ENCODE measurements at regions not wholly inside any gene's neighbourhood (a gene's known extent, or its start where the extent isn't known, plus 50 kb on each side); places are given as distances from the start of the nearest gene placed in this dataset.
A peak's percentile ranks its signal among the peaks of the same experiment; 100 is the strongest.

DNA sequence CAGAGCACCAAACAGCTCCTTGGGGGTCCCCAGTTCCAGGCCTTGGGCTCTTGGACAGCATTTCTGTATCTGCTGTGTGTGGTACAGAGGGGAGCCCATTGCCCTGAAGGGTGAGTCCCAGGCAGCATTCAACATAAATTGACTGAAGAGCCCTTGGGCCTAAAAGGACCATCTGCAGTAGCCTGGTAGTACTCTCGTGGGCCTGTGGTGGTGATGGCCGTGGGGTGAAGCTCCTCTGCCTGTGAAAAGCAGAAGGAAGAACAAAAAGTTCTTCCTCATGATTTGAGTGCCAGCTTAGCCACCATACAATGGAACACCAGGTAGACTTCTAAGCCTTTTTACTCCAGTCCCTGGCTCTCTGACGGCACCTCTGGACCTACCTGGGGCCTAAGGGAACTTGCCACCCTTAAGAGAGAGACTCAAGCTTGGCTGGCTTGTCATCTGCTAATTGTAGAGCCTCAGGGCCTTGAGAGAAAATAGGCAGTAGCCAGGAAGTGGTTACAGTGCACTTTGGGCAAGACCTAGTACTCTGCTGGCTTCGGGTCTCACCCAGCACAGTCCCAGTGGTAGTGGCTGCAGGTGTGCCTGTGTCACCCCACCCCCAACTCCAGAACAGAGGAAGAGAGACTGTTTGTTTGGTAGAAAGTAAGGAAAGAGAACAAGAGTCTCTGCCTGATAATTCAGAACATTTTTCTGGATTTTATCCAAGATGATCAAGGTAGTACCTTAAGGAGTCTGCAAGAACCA lies 84.6 kb upstream of the CERS6 start:
- DNase-seq (ENCODE audit: low read depth) (no peak), FAIRE-seq (no peak)
- Histone ChIP-seq H3K9ac (ENCODE audit: low read length) (no peak overlapping the region), H3K27me3 (ENCODE audit: insufficient read depth, low read length) (no peaks in the 10 kb centered on the region), H3K4me1 (ENCODE audit: insufficient read depth, low read length) (no peaks in the 10 kb centered on the region), H3K4me3 (ENCODE audit: insufficient read depth, low read depth, low read length) (no peak overlapping the region), H2AFZ (ENCODE audit: low read depth, low read length) (no peak overlapping the region), H4K20me1 (ENCODE audit: insufficient read depth, low read length) (no peaks in the 10 kb centered on the region), H3K36me3 (ENCODE audit: insufficient read depth, low read length) (no peaks in the 10 kb centered on the region), H3K9me3 (ENCODE audit: insufficient read depth, low read depth, low read length) (no peaks in the 10 kb centered on the region), H3K27ac (ENCODE audit: low read depth, low read length) (no peak overlapping the region), H3K79me2 (ENCODE audit: insufficient read depth, low read length) (no peaks in the 10 kb centered on the region), H3K4me2 (ENCODE audit: low read length) (no peak overlapping the region)
- Mint-ChIP-seq H3K9me3 (ENCODE audit: unreplicated experiment) (peaks cover 3% of the 10 kb centered on the region), H3K4me1 (ENCODE audit: low read depth, unreplicated experiment) (no peaks in the 10 kb centered on the region), H3K27me3 (ENCODE audit: low read depth, unreplicated experiment) (peaks cover 3% of the 10 kb centered on the region), H3K27ac (ENCODE audit: unreplicated experiment) (no peak overlapping the region), H3K36me3 (ENCODE audit: low read depth, unreplicated experiment) (no peaks in the 10 kb centered on the region), H3K4me3 (ENCODE audit: unreplicated experiment) (no peak overlapping the region)
- TF ChIP-seq, protein P1, sequence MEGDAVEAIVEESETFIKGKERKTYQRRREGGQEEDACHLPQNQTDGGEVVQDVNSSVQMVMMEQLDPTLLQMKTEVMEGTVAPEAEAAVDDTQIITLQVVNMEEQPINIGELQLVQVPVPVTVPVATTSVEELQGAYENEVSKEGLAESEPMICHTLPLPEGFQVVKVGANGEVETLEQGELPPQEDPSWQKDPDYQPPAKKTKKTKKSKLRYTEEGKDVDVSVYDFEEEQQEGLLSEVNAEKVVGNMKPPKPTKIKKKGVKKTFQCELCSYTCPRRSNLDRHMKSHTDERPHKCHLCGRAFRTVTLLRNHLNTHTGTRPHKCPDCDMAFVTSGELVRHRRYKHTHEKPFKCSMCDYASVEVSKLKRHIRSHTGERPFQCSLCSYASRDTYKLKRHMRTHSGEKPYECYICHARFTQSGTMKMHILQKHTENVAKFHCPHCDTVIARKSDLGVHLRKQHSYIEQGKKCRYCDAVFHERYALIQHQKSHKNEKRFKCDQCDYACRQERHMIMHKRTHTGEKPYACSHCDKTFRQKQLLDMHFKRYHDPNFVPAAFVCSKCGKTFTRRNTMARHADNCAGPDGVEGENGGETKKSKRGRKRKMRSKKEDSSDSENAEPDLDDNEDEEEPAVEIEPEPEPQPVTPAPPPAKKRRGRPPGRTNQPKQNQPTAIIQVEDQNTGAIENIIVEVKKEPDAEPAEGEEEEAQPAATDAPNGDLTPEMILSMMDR (IDR thresholded peaks at IDR 0.05; ENCODE audit: insufficient read depth, low read depth, low read length) = no peak
- no peak for TF ChIP-seq EZH2 (IDR thresholded peaks at IDR 0.05; ENCODE audit: insufficient read depth, low read length)

DNA sequence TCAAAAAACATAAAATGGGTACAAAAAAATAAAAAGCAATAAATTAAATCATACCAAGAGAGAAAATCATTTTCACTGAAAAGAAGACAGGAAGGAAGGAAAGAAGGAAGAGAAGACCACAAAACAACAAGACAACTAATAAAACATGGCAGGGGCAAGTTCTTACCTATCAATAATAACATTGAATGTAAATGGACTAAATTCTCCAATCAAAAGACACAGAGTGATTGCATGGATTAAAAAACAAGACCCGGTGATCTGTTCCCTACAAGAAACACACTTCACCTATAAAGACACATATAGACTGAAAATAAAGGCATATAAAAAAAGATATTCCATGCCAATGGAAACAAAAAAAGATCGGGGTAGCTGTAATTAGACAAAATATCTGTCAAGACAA lies 82.6 kb upstream of the CERS6 start:
- no peak overlapping the region for H3K27ac ChIP-seq (ENCODE audit: low read depth, low read length)
- peaks cover 3% of the 10 kb centered on the region for H3K9me3 Mint-ChIP-seq (ENCODE audit: unreplicated experiment)
- no peaks in the 10 kb centered on the region for H3K27me3 Mint-ChIP-seq (ENCODE audit: low read depth, unreplicated experiment)
- H3K9me3 ChIP-seq (ENCODE audit: insufficient read depth, low read depth, low read length) = no peaks in the 10 kb centered on the region
- FAIRE-seq = no peak
- no peak overlapping the region for H3K4me3 Mint-ChIP-seq (ENCODE audit: unreplicated experiment)
- H3K4me1 Mint-ChIP-seq (ENCODE audit: low read depth, unreplicated experiment) = no peaks in the 10 kb centered on the region
- no peaks in the 10 kb centered on the region for H3K27me3 ChIP-seq (ENCODE audit: insufficient read depth, low read length)
- DNase-seq (ENCODE audit: low read depth) = no peak
- TF ChIP-seq, protein P1 (IDR thresholded peaks at IDR 0.05; ENCODE audit: insufficient read depth, low read depth, low read length) = no peak
- TF ChIP-seq EZH2 (IDR thresholded peaks at IDR 0.05; ENCODE audit: insufficient read depth, low read length) = no peak
- H3K4me3 ChIP-seq (ENCODE audit: insufficient read depth, low read depth, low read length) = no peak overlapping the region
- no peaks in the 10 kb centered on the region for H4K20me1 ChIP-seq (ENCODE audit: insufficient read depth, low read length)
- no peaks in the 10 kb centered on the region for H3K79me2 ChIP-seq (ENCODE audit: insufficient read depth, low read length)
- H3K9ac ChIP-seq (ENCODE audit: low read length) = no peak overlapping the region
- no peaks in the 10 kb centered on the region for H3K36me3 ChIP-seq (ENCODE audit: insufficient read depth, low read length)
- H3K4me1 ChIP-seq (ENCODE audit: insufficient read depth, low read length) = no peaks in the 10 kb centered on the region
- H3K4me2 ChIP-seq (ENCODE audit: low read length) = no peak overlapping the region
- no peak overlapping the region for H3K27ac Mint-ChIP-seq (ENCODE audit: unreplicated experiment)
- H3K36me3 Mint-ChIP-seq (ENCODE audit: low read depth, unreplicated experiment) = no peaks in the 10 kb centered on the region
- H2AFZ ChIP-seq (ENCODE audit: low read depth, low read length) = no peak overlapping the region

DNA sequence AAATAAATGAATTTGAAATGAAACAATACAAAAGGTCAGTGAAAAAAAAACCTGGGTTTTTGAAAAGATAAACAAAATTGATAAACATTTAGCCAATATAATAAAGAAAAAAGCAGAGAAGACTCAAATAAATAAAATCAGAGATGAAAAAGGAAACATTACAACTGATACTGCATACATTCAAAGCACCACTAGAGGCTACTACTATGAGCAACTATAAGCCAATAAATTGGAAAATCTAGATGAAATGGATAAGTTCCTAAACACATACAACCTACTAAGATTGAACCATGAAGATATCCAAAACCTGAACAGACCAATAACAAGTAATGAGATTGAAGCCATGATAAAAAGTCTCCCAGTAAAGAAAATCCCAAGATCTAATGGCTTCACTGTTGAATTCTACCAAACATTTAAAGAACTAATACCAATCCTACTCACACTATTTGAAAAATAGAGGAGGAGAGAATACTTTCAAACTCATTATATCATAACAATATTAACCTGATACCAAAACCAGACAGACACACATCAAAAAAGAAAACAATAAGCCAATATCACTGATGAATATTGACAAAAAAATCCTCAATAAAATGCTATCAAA lies 80.8 kb upstream of the CERS6 start:
- FAIRE-seq = no peak
- H4K20me1 ChIP-seq (ENCODE audit: insufficient read depth, low read length) = no peaks in the 10 kb centered on the region
- DNase-seq (ENCODE audit: low read depth) = no peak

More for the DNA sequence above, 80.8 kb upstream of the CERS6 start:
- no peak overlapping the region for H3K9ac ChIP-seq (ENCODE audit: low read length)
- TF ChIP-seq, protein P1 (IDR thresholded peaks at IDR 0.05; ENCODE audit: insufficient read depth, low read depth, low read length) = peak; percentile 33
- no peak for TF ChIP-seq EZH2 (IDR thresholded peaks at IDR 0.05; ENCODE audit: insufficient read depth, low read length)
- Mint-ChIP-seq H3K9me3 (ENCODE audit: unreplicated experiment) (peaks cover 3% of the 10 kb centered on the region), H3K27ac (ENCODE audit: unreplicated experiment) (no peak overlapping the region), H3K4me1 (ENCODE audit: low read depth, unreplicated experiment) (no peaks in the 10 kb centered on the region), H3K4me3 (ENCODE audit: unreplicated experiment) (no peak overlapping the region), H3K36me3 (ENCODE audit: low read depth, unreplicated experiment) (no peaks in the 10 kb centered on the region), H3K27me3 (ENCODE audit: low read depth, unreplicated experiment) (no peaks in the 10 kb centered on the region)
- no peak overlapping the region for H3K4me3 ChIP-seq (ENCODE audit: insufficient read depth, low read depth, low read length)
- H3K27ac ChIP-seq (ENCODE audit: low read depth, low read length) = no peak overlapping the region
- no peaks in the 10 kb centered on the region for H3K79me2 ChIP-seq (ENCODE audit: insufficient read depth, low read length)
- H2AFZ ChIP-seq (ENCODE audit: low read depth, low read length) = no peak overlapping the region
- no peaks in the 10 kb centered on the region for H3K36me3 ChIP-seq (ENCODE audit: insufficient read depth, low read length)
- H3K9me3 ChIP-seq (ENCODE audit: insufficient read depth, low read depth, low read length) = no peaks in the 10 kb centered on the region
- H3K27me3 ChIP-seq (ENCODE audit: insufficient read depth, low read length) = no peaks in the 10 kb centered on the region
- H3K4me1 ChIP-seq (ENCODE audit: insufficient read depth, low read length) = no peaks in the 10 kb centered on the region
- no peak overlapping the region for H3K4me2 ChIP-seq (ENCODE audit: low read length)

Measured in astrocyte (in vitro differentiated cells and primary cell).